IPS DF 6.9 (cell line): ENCODE measurements at regions not wholly inside any gene's neighbourhood (a gene's known extent, or its start where the extent isn't known, plus 50 kb on each side); places are given as distances from the start of the nearest gene placed in this dataset.

ENCODE experiments used
- DNase-seq: peaks from one replicate; pipeline ENCODE4 v3.0.0-alpha.2; 2013; ENCODE audit warnings: low read depth, low spot score
- H3K27ac ChIP-seq: one replicate; pipeline ENCODE4 v1.5.1; 2013; ENCODE audit warnings: low read length, control low read depth
- H3K27me3 ChIP-seq: 2 replicates; pipeline ENCODE4 v1.6.1; 2013; ENCODE audit warnings: mild to moderate bottlenecking, low read length; ENCODE audit not compliant: control insufficient read depth, insufficient read depth
- H3K36me3 ChIP-seq: 2 replicates; pipeline ENCODE4 v1.6.1; 2013; ENCODE audit warnings: low read length; ENCODE audit not compliant: control insufficient read depth, insufficient read depth
- H3K4me1 ChIP-seq: 2 replicates; pipeline ENCODE4 v1.6.1; 2013; ENCODE audit warnings: low read length; ENCODE audit not compliant: control insufficient read depth, insufficient read depth
- H3K4me3 ChIP-seq: 2 replicates; pipeline ENCODE4 v1.5.1; 2013; ENCODE audit warnings: mild to moderate bottlenecking, low read length
- H3K9me3 ChIP-seq: 2 replicates; pipeline ENCODE4 v1.6.1; 2013; ENCODE audit warnings: low read length, inconsistent platforms; ENCODE audit not compliant: control insufficient read depth, insufficient read depth
- WGBS: extraction: QIAGEN DNeasy Blood & Tissue Kit; methylation state at CpG from one replicate; pipeline ENCODE4 v1.1.7; 2013; ENCODE audit warnings: mixed read lengths, missing lambda C conversion rate; ENCODE audit not compliant: insufficient read length, insufficient coverage; 5-methylcytosine and 5-hydroxymethylcytosine counted together

GRCh38 chr22:48218889-48219420 lies 1456.5 kb downstream of the TBC1D22A start:
- Histone ChIP-seq H3K4me1 (no peaks in the 10 kb centered on the region), H3K9me3 (peaks cover 21% of the 10 kb centered on the region)
- whole genome bisulfite sequencing, result no CpG with 5 or more reads among the region's 7 CpGs

GRCh38 chr22:48217596-48217995 lies 1455.1 kb downstream of the TBC1D22A start:
- H3K36me3 ChIP-seq, result no peaks in the 10 kb centered on the region
- WGBS, result no CpG with 5 or more reads among the region's 11 CpGs
- no peak overlapping the region for H3K4me3 ChIP-seq
- H3K27me3 ChIP-seq, result no peaks in the 10 kb centered on the region
- H3K4me1 ChIP-seq, result no peaks in the 10 kb centered on the region
- no peak for DNase-seq
- H3K9me3 ChIP-seq, result peaks cover 21% of the 10 kb centered on the region
- no peak overlapping the region for H3K27ac ChIP-seq

More at GRCh38 chr22:48218889-48219420, 1456.5 kb downstream of the TBC1D22A start:
- no peak for DNase-seq
- H3K27me3 ChIP-seq, result no peaks in the 10 kb centered on the region
- H3K27ac ChIP-seq, result no peak overlapping the region
- no peak overlapping the region for H3K4me3 ChIP-seq
- H3K36me3 ChIP-seq, result no peaks in the 10 kb centered on the region

GRCh38 chr22:48212727-48213126 lies 1450.3 kb downstream of the TBC1D22A start:
- 100% methylated on average over 1 of the region's 1 CpG for WGBS
- DNase-seq, result no peak
- peaks cover 37% of the 10 kb centered on the region for H3K9me3 ChIP-seq
- H3K36me3 ChIP-seq, result no peaks in the 10 kb centered on the region
- no peaks in the 10 kb centered on the region for H3K27me3 ChIP-seq
- no peak overlapping the region for H3K4me3 ChIP-seq
- H3K4me1 ChIP-seq, result no peaks in the 10 kb centered on the region
- no peak overlapping the region for H3K27ac ChIP-seq

DNA sequence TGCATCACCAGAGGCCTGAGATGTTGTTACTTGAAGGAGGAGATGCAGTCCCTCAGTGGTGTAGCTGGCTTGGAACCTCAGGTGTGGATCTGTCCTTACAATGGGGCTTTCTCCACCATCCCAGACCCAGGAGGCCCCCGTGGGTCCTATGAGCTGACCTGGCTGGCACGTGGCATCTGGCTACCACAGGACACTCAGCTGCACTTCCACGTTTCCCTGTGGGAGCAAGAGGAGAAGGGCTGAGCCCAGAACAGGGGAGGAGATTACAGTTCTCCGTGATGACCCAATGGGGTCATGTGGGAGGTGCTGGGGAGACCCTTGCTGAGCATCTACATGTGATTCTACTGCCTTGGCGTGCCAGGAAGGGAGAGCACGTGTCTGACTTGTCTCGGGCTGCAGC lies 1448.4 kb downstream of the TBC1D22A start:
- no peaks in the 10 kb centered on the region for H3K27me3 ChIP-seq
- no peaks in the 10 kb centered on the region for H3K36me3 ChIP-seq
- H3K27ac ChIP-seq, result no peak overlapping the region
- DNase-seq, result no peak
- whole genome bisulfite sequencing, result no CpG with 5 or more reads among the region's 7 CpGs
- H3K9me3 ChIP-seq, result peaks cover 39% of the 10 kb centered on the region
- no peak overlapping the region for H3K4me3 ChIP-seq
- no peaks in the 10 kb centered on the region for H3K4me1 ChIP-seq

DNA sequence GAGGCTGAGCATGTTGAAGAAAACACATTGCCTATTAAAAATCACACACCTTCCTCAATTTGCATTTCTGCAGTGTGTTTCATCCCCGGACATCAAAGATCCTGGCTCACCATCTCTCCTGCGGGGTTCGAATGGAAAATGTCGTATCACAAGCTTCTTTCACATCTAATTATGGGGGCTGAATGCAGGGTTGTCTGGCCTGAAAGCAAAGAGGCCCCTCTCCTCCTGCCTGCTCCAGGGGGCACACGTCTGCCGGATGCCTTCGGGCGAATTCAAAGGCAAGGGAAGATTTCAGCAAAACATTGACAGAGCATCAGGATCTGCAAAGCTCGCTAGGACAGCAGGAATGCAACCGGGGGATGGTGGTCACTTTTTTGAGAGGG lies 1447.7 kb downstream of the TBC1D22A start:
- no peak for DNase-seq
- Histone ChIP-seq H3K36me3 (no peaks in the 10 kb centered on the region), H3K9me3 (peaks cover 41% of the 10 kb centered on the region), H3K4me3 (no peak overlapping the region), H3K27ac (no peak overlapping the region), H3K27me3 (no peaks in the 10 kb centered on the region), H3K4me1 (no peaks in the 10 kb centered on the region)
- no CpG with 5 or more reads among the region's 10 CpGs for WGBS

- Histone ChIP-seq H3K27ac (no peak overlapping the region), H3K27me3 (no peaks in the 10 kb centered on the region), H3K36me3 (no peaks in the 10 kb centered on the region), H3K4me3 (no peak overlapping the region), H3K9me3 (peaks cover 44% of the 10 kb centered on the region), H3K4me1 (no peaks in the 10 kb centered on the region)
- WGBS, result no CpG with 5 or more reads among the region's 26 CpGs
- DNase-seq, result no peak
Measured at GRCh38 chr22:48209473-48210197, 1447.2 kb downstream of the TBC1D22A start.

DNA sequence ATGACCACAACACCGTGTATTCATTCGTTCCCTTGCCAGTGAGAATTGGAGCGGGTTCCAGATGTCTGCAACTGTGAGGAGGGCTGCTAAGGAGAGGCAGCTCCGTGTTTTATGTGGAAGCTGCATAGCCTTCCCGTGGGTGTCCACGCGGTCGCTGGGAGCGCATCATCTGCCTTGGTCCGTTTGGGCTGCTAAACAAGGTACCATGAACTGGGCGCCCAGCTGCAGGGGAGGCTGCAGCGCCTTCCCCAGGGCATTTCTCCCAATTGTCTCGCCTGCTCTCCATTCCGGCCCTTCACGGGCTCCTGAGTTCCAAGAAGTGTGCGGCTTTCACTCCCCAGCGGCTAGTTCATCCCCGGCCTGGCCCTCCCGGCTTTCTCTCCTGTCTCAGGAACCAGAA lies 1446.4 kb downstream of the TBC1D22A start:
- Histone ChIP-seq H3K27ac (no peak overlapping the region), H3K4me3 (no peak overlapping the region), H3K4me1 (no peaks in the 10 kb centered on the region), H3K27me3 (no peaks in the 10 kb centered on the region), H3K9me3 (peaks cover 44% of the 10 kb centered on the region), H3K36me3 (no peaks in the 10 kb centered on the region)
- no peak for DNase-seq
- no CpG with 5 or more reads among the region's 19 CpGs for WGBS

DNA sequence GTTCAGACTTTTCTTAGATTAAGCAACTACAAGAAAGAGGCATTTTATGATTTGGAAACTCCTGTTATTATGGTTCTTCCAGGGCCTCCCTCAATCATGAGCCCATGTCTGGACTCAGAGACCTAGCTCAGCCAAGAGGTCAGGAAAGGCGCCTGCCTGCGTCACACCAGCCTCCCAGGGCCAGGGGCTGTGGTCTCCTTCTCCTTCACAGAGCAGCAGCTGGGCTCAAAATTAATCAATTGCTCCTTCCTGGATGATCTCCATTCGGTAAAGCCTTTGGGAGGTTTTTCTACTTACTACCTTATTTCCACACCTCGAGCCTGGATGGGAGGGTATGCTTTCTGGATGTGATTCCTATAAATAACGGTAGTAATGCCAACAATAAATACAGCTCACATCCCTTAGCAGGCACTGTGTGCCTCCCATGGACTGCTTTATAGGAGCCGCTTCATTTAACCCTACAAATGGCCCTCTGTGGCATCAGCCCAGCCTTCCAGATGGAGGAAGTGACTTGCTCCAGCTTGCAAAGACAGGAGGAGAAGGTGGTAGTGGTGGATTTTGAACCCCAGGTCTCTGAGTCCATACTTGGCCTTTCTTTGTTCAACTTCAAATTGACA lies 1445.6 kb downstream of the TBC1D22A start:
- DNase-seq, result no peak
- peaks cover 36% of the 10 kb centered on the region for H3K9me3 ChIP-seq

GRCh38 chr22:48205790-48206189 lies 1443.3 kb downstream of the TBC1D22A start:
- H3K9me3 ChIP-seq, result peaks cover 23% of the 10 kb centered on the region
- H3K27ac ChIP-seq, result no peak overlapping the region
- no peak overlapping the region for H3K4me3 ChIP-seq
- no peak for DNase-seq
- no peaks in the 10 kb centered on the region for H3K36me3 ChIP-seq
- no CpG with 5 or more reads among the region's 3 CpGs for WGBS
- H3K4me1 ChIP-seq, result no peaks in the 10 kb centered on the region
- no peaks in the 10 kb centered on the region for H3K27me3 ChIP-seq

More for the DNA sequence above, 1445.6 kb downstream of the TBC1D22A start:
- Histone ChIP-seq H3K27ac (no peak overlapping the region), H3K36me3 (no peaks in the 10 kb centered on the region), H3K4me3 (no peak overlapping the region), H3K4me1 (no peaks in the 10 kb centered on the region), H3K27me3 (no peaks in the 10 kb centered on the region)
- no CpG with 5 or more reads among the region's 6 CpGs for WGBS

GRCh38 chr22:48205161-48205560 lies 1442.7 kb downstream of the TBC1D22A start:
- WGBS, result no CpG with 5 or more reads among the region's 7 CpGs

More at GRCh38 chr22:48205161-48205560, 1442.7 kb downstream of the TBC1D22A start:
- Histone ChIP-seq H3K36me3 (no peaks in the 10 kb centered on the region), H3K27me3 (no peaks in the 10 kb centered on the region), H3K9me3 (peaks cover 17% of the 10 kb centered on the region), H3K4me3 (no peak overlapping the region), H3K27ac (no peak overlapping the region), H3K4me1 (no peaks in the 10 kb centered on the region)
- no peak for DNase-seq
